ENCODE measurements at regions not wholly inside any gene's neighbourhood (a gene's known extent, or its start where the extent isn't known, plus 50 kb on each side); places are given as distances from the start of the nearest gene placed in this dataset.

GRCh38 chr12:128047266-128048060 is 219.5 kb upstream of the TMEM132C start:
- TF ChIP-seq CTCF (IDR thresholded peaks at IDR 0.05) = no peak
- TF ChIP-seq IRF2 (CRISPR knock-in tag; IDR thresholded peaks at IDR 0.05; ENCODE audit: borderline replicate concordance, low read depth) = no peak
- TF ChIP-seq JUN (CRISPR knock-in tag; IDR thresholded peaks at IDR 0.05) = no peak
- TF ChIP-seq, protein P1, sequence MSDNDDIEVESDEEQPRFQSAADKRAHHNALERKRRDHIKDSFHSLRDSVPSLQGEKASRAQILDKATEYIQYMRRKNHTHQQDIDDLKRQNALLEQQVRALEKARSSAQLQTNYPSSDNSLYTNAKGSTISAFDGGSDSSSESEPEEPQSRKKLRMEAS (CRISPR knock-in tag; IDR thresholded peaks at IDR 0.05) = no peak
- TF ChIP-seq USF2 (CRISPR knock-in tag; IDR thresholded peaks at IDR 0.05) = no peak
- TF ChIP-seq, protein P2, sequence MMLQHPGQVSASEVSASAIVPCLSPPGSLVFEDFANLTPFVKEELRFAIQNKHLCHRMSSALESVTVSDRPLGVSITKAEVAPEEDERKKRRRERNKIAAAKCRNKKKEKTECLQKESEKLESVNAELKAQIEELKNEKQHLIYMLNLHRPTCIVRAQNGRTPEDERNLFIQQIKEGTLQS (CRISPR knock-in tag; conservative IDR thresholded peaks at IDR 0.05) = no peak
- TF ChIP-seq, protein P3, sequence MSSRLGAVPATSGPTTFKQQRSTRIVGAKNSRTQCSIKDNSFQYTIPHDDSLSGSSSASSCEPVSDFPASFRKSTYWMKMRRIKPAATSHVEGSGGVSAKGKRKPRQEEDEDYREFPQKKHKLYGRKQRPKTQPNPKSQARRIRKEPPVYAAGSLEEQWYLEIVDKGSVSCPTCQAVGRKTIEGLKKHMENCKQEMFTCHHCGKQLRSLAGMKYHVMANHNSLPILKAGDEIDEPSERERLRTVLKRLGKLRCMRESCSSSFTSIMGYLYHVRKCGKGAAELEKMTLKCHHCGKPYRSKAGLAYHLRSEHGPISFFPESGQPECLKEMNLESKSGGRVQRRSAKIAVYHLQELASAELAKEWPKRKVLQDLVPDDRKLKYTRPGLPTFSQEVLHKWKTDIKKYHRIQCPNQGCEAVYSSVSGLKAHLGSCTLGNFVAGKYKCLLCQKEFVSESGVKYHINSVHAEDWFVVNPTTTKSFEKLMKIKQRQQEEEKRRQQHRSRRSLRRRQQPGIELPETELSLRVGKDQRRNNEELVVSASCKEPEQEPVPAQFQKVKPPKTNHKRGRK (CRISPR knock-in tag; IDR thresholded peaks at IDR 0.05; ENCODE audit: borderline replicate concordance) = no peak
- no peak for TF ChIP-seq TEAD4 (CRISPR knock-in tag; IDR thresholded peaks at IDR 0.05)
- no peak for TF ChIP-seq ESRRA (CRISPR knock-in tag; IDR thresholded peaks at IDR 0.05; ENCODE audit: borderline replicate concordance)
- no peak for TF ChIP-seq FOXJ3 (CRISPR knock-in tag; IDR thresholded peaks at IDR 0.05; ENCODE audit: borderline replicate concordance)
